Cardiac fibroblast (primary cell): ENCODE measurements at regions not wholly inside any gene's neighbourhood (a gene's known extent, or its start where the extent isn't known, plus 50 kb on each side); places are given as distances from the start of the nearest gene placed in this dataset.

Source experiments
- DNase-seq, 2 donors: peaks; one replicate each; pipeline versions ENCODE4 v3.0.0 to v3.0.0-alpha.2; 2010; ENCODE audit warnings: low read depth in 2 of 2
- H3K4me3 ChIP-seq, 2 donors: replicated peaks in 1 of 2; 1 replicate in 1 of 2; 2 replicates in 1 of 2; pipeline ENCODE4 v1.5.1; 2011; ENCODE audit warnings: low read depth in 2 of 2, low read length in 2 of 2, mild to moderate bottlenecking in 2 of 2, moderate library complexity in 1 of 2
- TF ChIP-seq, protein P1 (sequence below): IDR thresholded peaks from one replicate; pipeline ENCODE4 v1.5.1; 2011; ENCODE audit warnings: low read depth, mild to moderate bottlenecking, low read length, inconsistent platforms

DNA sequence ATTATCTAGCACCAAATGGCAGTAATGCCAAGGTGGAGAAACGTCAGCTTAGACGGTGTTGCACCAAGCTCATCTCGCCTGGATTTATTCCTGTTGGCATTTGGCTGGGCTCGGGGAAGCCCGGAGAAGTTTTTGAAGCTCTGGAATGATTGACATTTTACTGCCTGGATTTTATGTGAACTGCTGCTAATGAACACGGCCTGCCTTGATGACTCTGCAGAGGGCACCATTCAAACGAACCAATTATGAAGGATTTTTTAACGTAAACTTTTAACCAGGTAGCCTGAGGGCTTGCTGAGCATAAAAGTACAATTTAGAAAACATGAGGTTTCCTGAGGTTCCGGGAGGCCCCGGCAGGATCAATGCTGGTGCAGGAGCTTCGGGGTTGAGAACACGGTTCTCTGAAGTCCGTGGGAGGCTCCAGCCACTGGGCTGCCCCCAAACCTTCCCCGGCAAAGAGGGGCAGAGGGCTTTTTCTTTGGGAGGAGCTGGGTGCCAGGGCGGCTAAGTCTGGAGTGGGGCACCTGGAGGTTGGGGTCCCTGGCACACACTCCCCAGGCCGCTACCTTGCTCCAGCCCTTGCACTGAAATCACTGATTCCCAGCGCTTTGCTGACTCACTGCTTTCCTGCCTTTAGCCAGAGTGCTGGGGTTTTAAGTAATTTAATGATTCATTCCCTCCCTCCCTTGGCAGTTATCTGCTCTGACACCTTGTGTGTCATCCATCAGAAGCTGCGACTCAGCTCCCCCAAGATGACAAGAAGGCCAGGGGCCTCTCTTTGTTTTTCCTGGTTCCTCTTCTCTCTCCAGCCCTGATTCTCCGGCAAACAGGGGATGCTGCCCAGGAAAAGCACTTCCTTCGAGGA is 161.2 kb upstream of the IRX3 start:
- TF ChIP-seq, protein P1, sequence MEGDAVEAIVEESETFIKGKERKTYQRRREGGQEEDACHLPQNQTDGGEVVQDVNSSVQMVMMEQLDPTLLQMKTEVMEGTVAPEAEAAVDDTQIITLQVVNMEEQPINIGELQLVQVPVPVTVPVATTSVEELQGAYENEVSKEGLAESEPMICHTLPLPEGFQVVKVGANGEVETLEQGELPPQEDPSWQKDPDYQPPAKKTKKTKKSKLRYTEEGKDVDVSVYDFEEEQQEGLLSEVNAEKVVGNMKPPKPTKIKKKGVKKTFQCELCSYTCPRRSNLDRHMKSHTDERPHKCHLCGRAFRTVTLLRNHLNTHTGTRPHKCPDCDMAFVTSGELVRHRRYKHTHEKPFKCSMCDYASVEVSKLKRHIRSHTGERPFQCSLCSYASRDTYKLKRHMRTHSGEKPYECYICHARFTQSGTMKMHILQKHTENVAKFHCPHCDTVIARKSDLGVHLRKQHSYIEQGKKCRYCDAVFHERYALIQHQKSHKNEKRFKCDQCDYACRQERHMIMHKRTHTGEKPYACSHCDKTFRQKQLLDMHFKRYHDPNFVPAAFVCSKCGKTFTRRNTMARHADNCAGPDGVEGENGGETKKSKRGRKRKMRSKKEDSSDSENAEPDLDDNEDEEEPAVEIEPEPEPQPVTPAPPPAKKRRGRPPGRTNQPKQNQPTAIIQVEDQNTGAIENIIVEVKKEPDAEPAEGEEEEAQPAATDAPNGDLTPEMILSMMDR: no peak
- peak; percentile 68 to 93 for DNase-seq
- H3K4me3 ChIP-seq: no peak overlapping the region

DNA sequence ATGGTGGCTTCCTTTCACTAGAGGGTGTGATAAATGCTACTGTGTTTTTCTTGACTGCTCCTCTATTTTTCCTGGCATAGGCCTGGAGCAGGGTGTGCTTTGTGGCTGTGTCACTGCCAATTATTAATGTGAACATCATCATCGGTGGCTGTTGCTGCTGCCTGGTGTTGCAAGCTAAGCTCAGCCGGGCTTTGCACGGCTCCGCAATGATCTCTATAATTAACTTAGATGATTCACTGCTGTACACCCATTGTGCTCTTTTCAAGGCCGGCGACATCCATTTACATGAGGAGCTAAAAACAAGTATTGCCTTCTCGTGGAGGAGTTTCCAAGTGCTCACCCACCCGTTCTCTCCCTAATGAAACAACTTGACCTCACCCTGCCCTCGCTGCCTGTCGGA is 160.1 kb upstream of the IRX3 start:
- TF ChIP-seq, protein P1: no peak
- DNase-seq: peak; percentile 87 to 94
- H3K4me3 ChIP-seq: no peak overlapping the region

DNA sequence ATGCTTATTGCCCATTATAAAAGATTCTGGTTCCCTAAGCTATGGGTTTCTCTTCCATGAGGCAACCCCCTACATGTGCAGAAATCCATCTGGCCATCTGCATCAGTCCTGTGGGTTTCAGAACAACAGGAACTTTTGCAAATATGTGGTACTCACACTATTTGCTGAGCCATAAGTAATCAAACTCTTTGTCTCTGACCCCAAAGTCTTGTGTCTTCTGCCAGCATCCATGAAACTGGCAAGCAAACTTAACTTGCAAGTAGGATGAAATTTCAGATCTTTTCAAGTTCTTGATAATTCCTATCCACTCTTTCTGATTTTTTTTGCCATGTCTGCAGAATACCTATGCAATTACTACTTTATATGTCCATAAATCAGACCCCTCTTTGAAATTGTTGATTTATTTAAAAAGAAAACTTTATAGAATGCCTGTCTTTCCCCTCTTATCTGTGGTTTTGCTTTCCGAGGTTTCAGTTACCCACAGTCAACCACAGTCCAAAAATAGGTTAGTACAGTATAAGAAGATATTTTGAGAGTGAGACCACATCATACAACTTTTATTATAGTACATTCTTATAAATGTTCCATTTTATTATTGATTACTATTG is 158.4 kb upstream of the IRX3 start:
- H3K4me3 ChIP-seq: no peak overlapping the region
- DNase-seq: peak in 1 of 2 donors; percentile 29
- TF ChIP-seq, protein P1: no peak

DNA sequence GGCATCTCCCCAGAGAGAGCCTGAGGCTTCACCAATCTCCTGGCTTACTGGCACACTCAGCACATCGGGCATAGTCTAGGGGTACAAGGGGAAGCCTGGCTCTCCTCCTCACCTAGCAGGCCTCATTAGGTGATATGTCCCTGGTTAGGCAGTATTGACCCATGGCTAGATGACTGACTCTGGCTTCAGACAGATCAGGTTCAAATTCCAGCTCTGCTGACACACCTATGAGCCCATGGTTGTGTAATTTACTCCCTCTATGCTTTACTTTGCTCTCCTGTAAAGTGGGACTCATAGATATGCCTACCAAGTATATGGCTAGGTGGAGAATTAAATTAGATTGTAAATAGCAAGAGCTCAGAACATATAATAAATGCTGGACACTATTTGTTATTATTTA is 157.3 kb upstream of the IRX3 start:
- H3K4me3 ChIP-seq: no peak overlapping the region
- TF ChIP-seq, protein P1: no peak
- no peak for DNase-seq

DNA sequence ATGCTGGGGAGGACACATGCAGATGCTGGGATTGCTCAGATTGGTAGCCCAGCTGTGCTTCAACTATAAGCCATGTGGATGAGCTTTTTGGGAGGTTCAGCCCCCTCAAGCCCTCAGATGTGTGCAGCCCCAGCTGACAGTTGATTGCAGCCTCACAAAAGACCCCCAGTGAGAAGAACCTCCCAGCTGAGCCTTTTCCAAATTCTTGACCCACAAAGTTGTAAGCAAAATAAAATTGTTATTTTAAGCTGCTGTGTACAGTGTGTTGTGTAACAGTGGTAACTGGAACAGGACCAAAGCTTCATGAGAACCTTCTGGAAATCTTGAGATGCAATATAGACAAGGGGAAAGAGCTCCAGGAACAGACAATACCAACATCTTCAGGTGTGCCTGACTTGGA is 156.8 kb upstream of the IRX3 start:
- peak in 1 of 2 donors; percentile 40 for DNase-seq
- H3K4me3 ChIP-seq: no peak overlapping the region
- TF ChIP-seq, protein P1: no peak

DNA sequence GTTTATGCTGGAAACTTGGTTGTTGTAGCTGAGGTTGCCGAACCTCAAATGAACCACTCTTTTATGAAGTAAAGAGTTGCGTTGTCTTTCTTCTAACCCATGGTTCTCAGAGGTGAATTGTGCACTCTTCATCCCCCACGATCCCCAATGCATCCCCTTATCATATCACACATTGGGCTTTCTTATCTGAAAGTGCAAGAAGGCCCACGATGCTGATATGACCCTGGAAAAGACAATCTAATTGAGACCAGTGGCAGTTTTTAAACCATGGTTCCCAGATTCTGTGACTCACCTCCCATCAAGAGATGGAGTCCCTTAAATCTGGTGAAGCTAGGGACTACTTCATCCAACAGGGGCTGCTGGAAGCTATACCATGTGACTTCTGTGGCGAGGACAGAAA is 156.3 kb upstream of the IRX3 start:
- DNase-seq: no peak
- TF ChIP-seq, protein P1: no peak
- H3K4me3 ChIP-seq: no peak overlapping the region
